ENCODE measurements at regions not wholly inside any gene's neighbourhood (a gene's known extent, or its start where the extent isn't known, plus 50 kb on each side); places are given as distances from the start of the nearest gene placed in this dataset.

GRCh38 chr18:41720226-41720625 is 234.8 kb upstream of the PIK3C3 start:
- WGBS, 2 donors = 86 to 87% methylated on average over 2 of the region's 2 CpGs
- no peak overlapping the region for H3K27ac ChIP-seq (ENCODE audit: low read depth in 2 of 2, low read length in 1 of 2)
- H3K4me3 ChIP-seq (ENCODE audit: low read depth in 1 of 2, low read length in 2 of 2) = no peak overlapping the region
- no peaks in the 10 kb centered on the region for H3K4me1 ChIP-seq (ENCODE audit: control insufficient read depth in 2 of 2, insufficient read depth in 2 of 2, low read length in 1 of 2)
- H3K9me3 ChIP-seq (ENCODE audit: control insufficient read depth in 2 of 2, insufficient read depth in 1 of 2, low read depth in 1 of 2, low read length in 1 of 2) = peaks cover 0 to 2% of the 10 kb centered on the region in 2 donors
- no peaks in the 10 kb centered on the region for H3K27me3 ChIP-seq (ENCODE audit: control insufficient read depth in 1 of 2, insufficient read depth in 2 of 2, low read length in 2 of 2)
- H3K36me3 ChIP-seq (ENCODE audit: control insufficient read depth in 2 of 2, insufficient read depth in 2 of 2, low read length in 1 of 2) = no peaks in the 10 kb centered on the region

GRCh38 chr18:41719808-41720207 is 235.2 kb upstream of the PIK3C3 start:
- peaks cover 0 to 2% of the 10 kb centered on the region in 2 donors for H3K9me3 ChIP-seq (ENCODE audit: control insufficient read depth in 2 of 2, insufficient read depth in 1 of 2, low read depth in 1 of 2, low read length in 1 of 2)
- H3K36me3 ChIP-seq (ENCODE audit: control insufficient read depth in 2 of 2, insufficient read depth in 2 of 2, low read length in 1 of 2) = no peaks in the 10 kb centered on the region
- no peak overlapping the region for H3K27ac ChIP-seq (ENCODE audit: low read depth in 2 of 2, low read length in 1 of 2)
- H3K4me3 ChIP-seq (ENCODE audit: low read depth in 1 of 2, low read length in 2 of 2) = no peak overlapping the region
- H3K27me3 ChIP-seq (ENCODE audit: control insufficient read depth in 1 of 2, insufficient read depth in 2 of 2, low read length in 2 of 2) = no peaks in the 10 kb centered on the region
- H3K4me1 ChIP-seq (ENCODE audit: control insufficient read depth in 2 of 2, insufficient read depth in 2 of 2, low read length in 1 of 2) = no peaks in the 10 kb centered on the region
- WGBS, 2 donors = 59 to 65% methylated on average over 3 of the region's 3 CpGs

DNA sequence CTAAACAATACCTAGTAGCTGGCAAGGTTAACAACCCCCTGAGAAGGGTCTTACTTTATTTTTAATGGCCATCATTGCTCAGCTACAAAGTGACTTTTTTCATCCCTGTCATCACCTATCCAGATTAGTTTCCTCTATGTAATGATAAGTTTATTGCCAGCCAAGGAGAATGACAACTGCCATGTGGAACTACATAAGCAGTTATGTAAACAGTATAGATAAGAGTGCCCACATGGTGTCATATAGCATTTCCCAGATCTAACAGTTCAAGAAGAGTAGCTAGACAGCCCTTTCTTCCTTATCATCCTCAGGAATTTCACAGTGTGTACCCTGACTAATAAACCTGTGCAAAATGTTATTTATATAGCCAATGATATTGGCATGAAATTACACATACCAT is 240.2 kb upstream of the PIK3C3 start:
- Histone ChIP-seq H3K4me3 (ENCODE audit: low read depth in 1 of 2, low read length in 2 of 2) (no peak overlapping the region), H3K4me1 (ENCODE audit: control insufficient read depth in 2 of 2, insufficient read depth in 2 of 2, low read length in 1 of 2) (no peaks in the 10 kb centered on the region), H3K27me3 (ENCODE audit: control insufficient read depth in 1 of 2, insufficient read depth in 2 of 2, low read length in 2 of 2) (no peaks in the 10 kb centered on the region), H3K9me3 (ENCODE audit: control insufficient read depth in 2 of 2, insufficient read depth in 1 of 2, low read depth in 1 of 2, low read length in 1 of 2) (peaks cover 0 to 2% of the 10 kb centered on the region in 2 donors), H3K27ac (ENCODE audit: low read depth in 2 of 2, low read length in 1 of 2) (no peak overlapping the region), H3K36me3 (ENCODE audit: control insufficient read depth in 2 of 2, insufficient read depth in 2 of 2, low read length in 1 of 2) (no peaks in the 10 kb centered on the region)

DNA sequence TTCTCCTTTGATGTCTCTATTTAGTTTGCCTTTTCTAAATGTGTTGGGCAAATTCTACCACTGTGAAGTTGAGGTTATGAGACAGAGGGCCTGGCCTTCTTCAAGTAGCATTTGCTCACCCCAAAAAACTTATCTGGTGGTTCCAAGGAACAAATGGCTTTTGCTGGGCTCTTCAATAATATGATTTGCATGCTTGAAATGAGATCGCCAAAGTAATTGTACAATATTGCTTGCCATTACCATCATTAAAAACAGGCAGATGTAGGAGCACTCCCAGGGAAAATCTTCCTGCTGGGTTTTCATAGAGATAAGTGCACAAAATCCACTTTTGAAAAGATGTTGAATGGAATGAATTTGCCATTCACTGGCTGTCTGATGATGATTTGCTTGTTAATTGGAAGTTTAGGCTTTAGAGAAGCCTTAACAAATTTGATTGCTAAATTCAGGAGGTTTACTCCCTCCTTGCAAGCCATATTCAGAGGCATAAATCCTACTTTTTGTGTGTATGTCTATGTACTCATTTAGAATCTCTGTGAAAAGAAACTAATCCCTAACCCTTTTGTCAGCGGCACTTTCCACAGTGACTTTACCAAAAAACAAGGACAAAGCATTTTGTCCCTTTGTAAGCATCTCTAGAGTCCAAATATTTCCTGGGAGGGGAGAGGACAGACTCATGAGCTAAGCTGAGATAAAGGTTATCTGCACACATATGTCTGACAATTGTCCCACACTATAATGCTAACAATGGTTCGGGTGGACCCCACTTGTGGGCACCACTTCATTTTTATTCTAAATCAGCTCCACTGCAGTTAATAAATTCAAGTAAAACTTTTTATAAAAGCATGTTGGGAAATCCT is 240.8 kb upstream of the PIK3C3 start:
- no peaks in the 10 kb centered on the region for H3K27me3 ChIP-seq (ENCODE audit: control insufficient read depth in 1 of 2, insufficient read depth in 2 of 2, low read length in 2 of 2)
- H3K36me3 ChIP-seq (ENCODE audit: control insufficient read depth in 2 of 2, insufficient read depth in 2 of 2, low read length in 1 of 2) = no peaks in the 10 kb centered on the region
- H3K4me1 ChIP-seq (ENCODE audit: control insufficient read depth in 2 of 2, insufficient read depth in 2 of 2, low read length in 1 of 2) = no peaks in the 10 kb centered on the region
- H3K9me3 ChIP-seq (ENCODE audit: control insufficient read depth in 2 of 2, insufficient read depth in 1 of 2, low read depth in 1 of 2, low read length in 1 of 2) = peaks cover 0 to 2% of the 10 kb centered on the region in 2 donors
- H3K4me3 ChIP-seq (ENCODE audit: low read depth in 1 of 2, low read length in 2 of 2) = no peak overlapping the region
- 73 to 74% methylated on average over 3 of the region's 3 CpGs for WGBS, 2 donors
- no peak overlapping the region for H3K27ac ChIP-seq (ENCODE audit: low read depth in 2 of 2, low read length in 1 of 2)

- H3K4me3 ChIP-seq (ENCODE audit: low read depth in 1 of 2, low read length in 2 of 2) = no peak overlapping the region
- 77 to 81% methylated on average over 3 of the region's 3 CpGs for WGBS, 2 donors
- H3K36me3 ChIP-seq (ENCODE audit: control insufficient read depth in 2 of 2, insufficient read depth in 2 of 2, low read length in 1 of 2) = no peaks in the 10 kb centered on the region
- H3K9me3 ChIP-seq (ENCODE audit: control insufficient read depth in 2 of 2, insufficient read depth in 1 of 2, low read depth in 1 of 2, low read length in 1 of 2) = no peaks in the 10 kb centered on the region
- no peaks in the 10 kb centered on the region for H3K4me1 ChIP-seq (ENCODE audit: control insufficient read depth in 2 of 2, insufficient read depth in 2 of 2, low read length in 1 of 2)
- no peaks in the 10 kb centered on the region for H3K27me3 ChIP-seq (ENCODE audit: control insufficient read depth in 1 of 2, insufficient read depth in 2 of 2, low read length in 2 of 2)
- no peak overlapping the region for H3K27ac ChIP-seq (ENCODE audit: low read depth in 2 of 2, low read length in 1 of 2)
These were observed 248.7 kb upstream of the PIK3C3 start for GRCh38 chr18:41706301-41706700.

DNA sequence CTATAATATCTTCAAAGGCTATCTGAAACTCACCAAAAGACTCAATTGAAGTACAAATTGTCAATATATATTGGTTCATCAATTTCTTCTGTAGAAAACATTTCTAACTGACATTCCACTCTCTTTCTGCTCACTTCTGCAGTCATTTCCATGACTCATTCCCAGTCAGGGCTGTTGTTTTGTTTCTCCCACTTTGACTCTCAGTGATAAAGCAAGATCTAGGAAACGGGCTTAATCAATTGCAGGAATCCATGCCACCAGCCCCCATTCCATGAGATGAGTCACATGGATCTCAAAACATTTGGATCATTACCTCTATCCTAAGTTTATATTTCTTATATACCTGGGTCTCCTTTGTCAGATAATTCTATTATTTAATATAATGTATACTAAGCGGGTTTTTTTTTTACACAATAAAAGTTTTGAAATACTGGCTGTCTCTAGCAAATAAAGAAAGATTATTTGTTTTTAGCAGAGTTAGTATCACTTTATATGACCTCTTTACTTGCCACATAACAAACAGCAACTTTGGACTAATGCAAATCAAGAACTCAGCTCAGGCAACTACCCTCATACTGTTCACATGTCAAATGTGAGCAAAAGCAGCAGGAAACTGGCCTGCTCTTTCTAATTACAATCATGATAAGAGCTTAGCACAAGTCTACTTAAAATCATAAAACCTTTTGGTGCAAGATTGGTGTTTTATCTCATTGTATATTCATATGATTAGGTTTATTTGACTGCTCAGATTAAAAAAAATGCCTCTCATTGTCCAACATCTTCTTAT is 251.1 kb upstream of the PIK3C3 start:
- Histone ChIP-seq H3K4me3 (ENCODE audit: low read depth in 1 of 2, low read length in 2 of 2) (no peak overlapping the region), H3K27ac (ENCODE audit: low read depth in 2 of 2, low read length in 1 of 2) (no peak overlapping the region), H3K27me3 (ENCODE audit: control insufficient read depth in 1 of 2, insufficient read depth in 2 of 2, low read length in 2 of 2) (no peaks in the 10 kb centered on the region), H3K36me3 (ENCODE audit: control insufficient read depth in 2 of 2, insufficient read depth in 2 of 2, low read length in 1 of 2) (no peaks in the 10 kb centered on the region), H3K9me3 (ENCODE audit: control insufficient read depth in 2 of 2, insufficient read depth in 1 of 2, low read depth in 1 of 2, low read length in 1 of 2) (no peaks in the 10 kb centered on the region), H3K4me1 (ENCODE audit: control insufficient read depth in 2 of 2, insufficient read depth in 2 of 2, low read length in 1 of 2) (no peaks in the 10 kb centered on the region)
- WGBS, 2 donors = 71 to 77% methylated on average over 2 of the region's 2 CpGs

GRCh38 chr18:41700416-41700815 is 254.6 kb upstream of the PIK3C3 start:
- H3K36me3 ChIP-seq (ENCODE audit: control insufficient read depth in 2 of 2, insufficient read depth in 2 of 2, low read length in 1 of 2) = no peaks in the 10 kb centered on the region
- H3K9me3 ChIP-seq (ENCODE audit: control insufficient read depth in 2 of 2, insufficient read depth in 1 of 2, low read depth in 1 of 2, low read length in 1 of 2) = no peaks in the 10 kb centered on the region
- H3K27ac ChIP-seq (ENCODE audit: low read depth in 2 of 2, low read length in 1 of 2) = no peak overlapping the region
- no peaks in the 10 kb centered on the region for H3K4me1 ChIP-seq (ENCODE audit: control insufficient read depth in 2 of 2, insufficient read depth in 2 of 2, low read length in 1 of 2)
- H3K27me3 ChIP-seq (ENCODE audit: control insufficient read depth in 1 of 2, insufficient read depth in 2 of 2, low read length in 2 of 2) = no peaks in the 10 kb centered on the region
- 66 to 88% methylated on average over 4 of the region's 4 CpGs for WGBS, 2 donors
- no peak overlapping the region for H3K4me3 ChIP-seq (ENCODE audit: low read depth in 1 of 2, low read length in 2 of 2)

- no peaks in the 10 kb centered on the region for H3K4me1 ChIP-seq (ENCODE audit: control insufficient read depth in 2 of 2, insufficient read depth in 2 of 2, low read length in 1 of 2)
- no peak overlapping the region for H3K27ac ChIP-seq (ENCODE audit: low read depth in 2 of 2, low read length in 1 of 2)
- H3K36me3 ChIP-seq (ENCODE audit: control insufficient read depth in 2 of 2, insufficient read depth in 2 of 2, low read length in 1 of 2) = no peaks in the 10 kb centered on the region
- H3K27me3 ChIP-seq (ENCODE audit: control insufficient read depth in 1 of 2, insufficient read depth in 2 of 2, low read length in 2 of 2) = no peaks in the 10 kb centered on the region
- no peaks in the 10 kb centered on the region for H3K9me3 ChIP-seq (ENCODE audit: control insufficient read depth in 2 of 2, insufficient read depth in 1 of 2, low read depth in 1 of 2, low read length in 1 of 2)
- H3K4me3 ChIP-seq (ENCODE audit: low read depth in 1 of 2, low read length in 2 of 2) = no peak overlapping the region
These were observed 259.6 kb upstream of the PIK3C3 start for GRCh38 chr18:41695441-41695840.

GRCh38 chr18:41693008-41693407 is 262.0 kb upstream of the PIK3C3 start:
- 70 to 84% methylated on average over 1 of the region's 1 CpG for WGBS, 2 donors
- no peaks in the 10 kb centered on the region for H3K9me3 ChIP-seq (ENCODE audit: control insufficient read depth in 2 of 2, insufficient read depth in 1 of 2, low read depth in 1 of 2, low read length in 1 of 2)
- no peaks in the 10 kb centered on the region for H3K4me1 ChIP-seq (ENCODE audit: control insufficient read depth in 2 of 2, insufficient read depth in 2 of 2, low read length in 1 of 2)
- H3K27me3 ChIP-seq (ENCODE audit: control insufficient read depth in 1 of 2, insufficient read depth in 2 of 2, low read length in 2 of 2) = no peaks in the 10 kb centered on the region
- H3K27ac ChIP-seq (ENCODE audit: low read depth in 2 of 2, low read length in 1 of 2) = no peak overlapping the region
- no peaks in the 10 kb centered on the region for H3K36me3 ChIP-seq (ENCODE audit: control insufficient read depth in 2 of 2, insufficient read depth in 2 of 2, low read length in 1 of 2)
- H3K4me3 ChIP-seq (ENCODE audit: low read depth in 1 of 2, low read length in 2 of 2) = no peak overlapping the region

Data from esophagus (tissue), 2 donors.